Endodermal cell (in vitro differentiated cells): ENCODE measurements at regions not wholly inside any gene's neighbourhood (a gene's known extent, or its start where the extent isn't known, plus 50 kb on each side); places are given as distances from the start of the nearest gene placed in this dataset.

Experiments used
- DNase-seq: peaks from one replicate; pipeline ENCODE4 v3.0.0-alpha.2; 2017
- H3K27ac ChIP-seq: 2 replicates; pipeline ENCODE4 v1.5.1; 2013; ENCODE audit warnings: mild to moderate bottlenecking, low read depth, low read length, moderate library complexity
- H3K27me3 ChIP-seq: 2 replicates; pipeline ENCODE4 v1.6.1; 2013; ENCODE audit warnings: mild to moderate bottlenecking, low read length, moderate library complexity; ENCODE audit not compliant: insufficient read depth, control insufficient read depth, poor library complexity, severe bottlenecking
- H3K36me3 ChIP-seq: 2 replicates; pipeline ENCODE4 v1.7.0; 2013; ENCODE audit warnings: mild to moderate bottlenecking, low read length, moderate library complexity; ENCODE audit not compliant: control insufficient read depth, insufficient read depth
- H3K4me1 ChIP-seq: one replicate; pipeline ENCODE4 v1.7.0; 2013; ENCODE audit warnings: low read length; ENCODE audit not compliant: control insufficient read depth, insufficient read depth
- H3K4me3 ChIP-seq: 2 replicates; pipeline ENCODE4 v1.5.1; 2013; ENCODE audit warnings: mild to moderate bottlenecking, low read length, moderate library complexity
- H3K9ac ChIP-seq: 2 replicates; pipeline ENCODE4 v1.6.1; 2013; ENCODE audit warnings: mild to moderate bottlenecking, low read length, moderate library complexity; ENCODE audit not compliant: poor library complexity, severe bottlenecking; ENCODE audit errors: extremely low read depth
- H3K9me3 ChIP-seq: 2 replicates; pipeline ENCODE4 v1.6.1; 2013; ENCODE audit warnings: mild to moderate bottlenecking, low read length, moderate library complexity; ENCODE audit not compliant: control insufficient read depth
- H3K27ac Mint-ChIP-seq: 2 replicates; pipeline ENCODE4 v1.8.0; 2020; ENCODE audit warnings: mixed read lengths
- H3K27me3 Mint-ChIP-seq: 2 replicates; pipeline ENCODE4 v1.8.0; 2021; ENCODE audit warnings: mild to moderate bottlenecking, mixed read lengths; ENCODE audit not compliant: insufficient read depth
- H3K36me3 Mint-ChIP-seq: 2 replicates; pipeline ENCODE4 v1.8.0; 2020; ENCODE audit warnings: low read depth, mixed read lengths
- H3K4me1 Mint-ChIP-seq: 2 replicates; pipeline ENCODE4 v1.8.0; 2020; ENCODE audit warnings: mixed read lengths
- H3K4me3 Mint-ChIP-seq: 2 replicates; pipeline ENCODE4 v1.8.0; 2020; ENCODE audit warnings: mild to moderate bottlenecking, moderate library complexity, mixed read lengths
- H3K9me3 Mint-ChIP-seq: 2 replicates; pipeline ENCODE4 v1.8.0; 2020; ENCODE audit warnings: mild to moderate bottlenecking, mixed read lengths
- CTCF ChIP-seq: fragments of 200-600 bp; sonication (generic); conservative IDR thresholded peaks from 2 replicates; pipeline ENCODE4 v1.5.0; 2021; ENCODE audit warnings: antibody characterized with exemption, mild to moderate bottlenecking
- WGBS, 2 experiments: methylation state at CpG; one replicate each; pipeline versions ENCODE4 v1.1.5 to v1.1.7; 2013; ENCODE audit warnings: missing lambda C conversion rate in 2 of 2, mixed read lengths in 1 of 2; ENCODE audit not compliant: insufficient coverage in 1 of 2, insufficient read length in 1 of 2; 5-methylcytosine and 5-hydroxymethylcytosine counted together

GRCh38 chr22:48939441-48940265, 888.0 kb downstream of the BRD1 start:
- peaks cover 15% of the 10 kb centered on the region for H3K9me3 ChIP-seq
- peak; percentile 33 for DNase-seq
- Mint-ChIP-seq H3K36me3 (peaks cover 2% of the 10 kb centered on the region), H3K27me3 (peaks cover 2% of the 10 kb centered on the region), H3K27ac (no peak overlapping the region), H3K4me3 (no peak overlapping the region), H3K4me1 (no peaks in the 10 kb centered on the region), H3K9me3 (peaks cover 17% of the 10 kb centered on the region)
- no peak overlapping the region for H3K27ac ChIP-seq
- no peaks in the 10 kb centered on the region for H3K27me3 ChIP-seq
- no peak for TF ChIP-seq CTCF
- no peak overlapping the region for H3K9ac ChIP-seq
- no peak overlapping the region for H3K4me3 ChIP-seq
- H3K4me1 ChIP-seq, result no peaks in the 10 kb centered on the region
- no peaks in the 10 kb centered on the region for H3K36me3 ChIP-seq
- WGBS, 2 experiments, result 79 to 85% methylated on average over 4 to 31 of the region's 31 CpGs

- H3K27me3 Mint-ChIP-seq, result peaks cover 2% of the 10 kb centered on the region
Measured at GRCh38 chr22:48938741-48939140, 888.9 kb downstream of the BRD1 start.

GRCh38 chr22:48937032-48937639, 890.5 kb downstream of the BRD1 start:
- no peaks in the 10 kb centered on the region for H3K27me3 ChIP-seq
- no peaks in the 10 kb centered on the region for H3K36me3 ChIP-seq
- H3K36me3 Mint-ChIP-seq, result peaks cover 2% of the 10 kb centered on the region
- no peak overlapping the region for H3K27ac ChIP-seq
- no peaks in the 10 kb centered on the region for H3K4me1 ChIP-seq
- H3K9ac ChIP-seq, result no peak overlapping the region
- no peak overlapping the region for H3K4me3 Mint-ChIP-seq
- no peaks in the 10 kb centered on the region for H3K4me1 Mint-ChIP-seq
- no peak overlapping the region for H3K4me3 ChIP-seq
- peaks cover 2% of the 10 kb centered on the region for H3K27me3 Mint-ChIP-seq
- H3K27ac Mint-ChIP-seq, result no peak overlapping the region
- H3K9me3 Mint-ChIP-seq, result peaks cover 34% of the 10 kb centered on the region
- H3K9me3 ChIP-seq, result peaks cover 25% of the 10 kb centered on the region
- TF ChIP-seq CTCF, result no peak
- 86 to 91% methylated on average over 9 to 12 of the region's 12 CpGs for WGBS, 2 experiments
- DNase-seq, result peak; percentile 19

More at GRCh38 chr22:48938741-48939140, 888.9 kb downstream of the BRD1 start:
- WGBS, 2 experiments, result 93% methylated on average over 7 to 8 of the region's 8 CpGs
- H3K4me3 Mint-ChIP-seq, result no peak overlapping the region
- H3K36me3 Mint-ChIP-seq, result peaks cover 2% of the 10 kb centered on the region
- no peak overlapping the region for H3K27ac ChIP-seq
- peak; percentile 25 for DNase-seq
- TF ChIP-seq CTCF, result no peak
- no peaks in the 10 kb centered on the region for H3K36me3 ChIP-seq
- H3K9ac ChIP-seq, result no peak overlapping the region
- H3K4me1 ChIP-seq, result no peaks in the 10 kb centered on the region
- H3K4me1 Mint-ChIP-seq, result no peaks in the 10 kb centered on the region
- no peaks in the 10 kb centered on the region for H3K27me3 ChIP-seq
- H3K9me3 ChIP-seq, result peaks cover 21% of the 10 kb centered on the region
- H3K4me3 ChIP-seq, result no peak overlapping the region
- H3K27ac Mint-ChIP-seq, result no peak overlapping the region
- H3K9me3 Mint-ChIP-seq, result peaks cover 24% of the 10 kb centered on the region
